CD4-positive, alpha-beta T cell treated with Interleukin-1 beta for 1 hour (primary cell): ENCODE measurements at regions not wholly inside any gene's neighbourhood (a gene's known extent, or its start where the extent isn't known, plus 50 kb on each side); places are given as distances from the start of the nearest gene placed in this dataset.

Source experiments
- DNase-seq, 2 donors: peaks; one replicate each; pipeline ENCODE4 v3.0.0-alpha.2; 2020 to 2022

- no peak for DNase-seq
Observed at GRCh38 chr16:17847234-17847795, 376.6 kb upstream of the XYLT1 start.

GRCh38 chr16:17846030-17846429, 375.3 kb upstream of the XYLT1 start:
- DNase-seq, result no peak

- DNase-seq, result no peak
Observed at GRCh38 chr16:17845031-17845430, 374.3 kb upstream of the XYLT1 start.

- DNase-seq, result no peak
Observed at GRCh38 chr16:17843905-17844304, 373.1 kb upstream of the XYLT1 start.

- no peak for DNase-seq
Observed at GRCh38 chr16:17839907-17840306, 369.1 kb upstream of the XYLT1 start.

GRCh38 chr16:17839272-17839671, 368.5 kb upstream of the XYLT1 start:
- no peak for DNase-seq

- DNase-seq, result no peak
Observed at GRCh38 chr16:17836868-17837602, 366.3 kb upstream of the XYLT1 start.

GRCh38 chr16:17835118-17835876, 364.5 kb upstream of the XYLT1 start:
- no peak for DNase-seq

GRCh38 chr16:17832738-17833137, 362.0 kb upstream of the XYLT1 start:
- no peak for DNase-seq

GRCh38 chr16:17831330-17831729, 360.6 kb upstream of the XYLT1 start:
- no peak for DNase-seq

GRCh38 chr16:17830651-17831050, 359.9 kb upstream of the XYLT1 start:
- DNase-seq, result no peak

GRCh38 chr16:17829811-17830210, 359.1 kb upstream of the XYLT1 start:
- DNase-seq, result no peak

- no peak for DNase-seq
Observed at GRCh38 chr16:17828012-17828411, 357.3 kb upstream of the XYLT1 start.

GRCh38 chr16:17827313-17827712, 356.6 kb upstream of the XYLT1 start:
- no peak for DNase-seq

- DNase-seq, result no peak
Observed at GRCh38 chr16:17817943-17818342, 347.2 kb upstream of the XYLT1 start.

- no peak for DNase-seq
Observed at GRCh38 chr16:17817260-17817659, 346.5 kb upstream of the XYLT1 start.

- DNase-seq, result no peak
Observed at GRCh38 chr16:17812771-17813170, 342.0 kb upstream of the XYLT1 start.

GRCh38 chr16:17804857-17805256, 334.1 kb upstream of the XYLT1 start:
- no peak for DNase-seq

GRCh38 chr16:17803625-17804410, 333.1 kb upstream of the XYLT1 start:
- DNase-seq, result no peak

GRCh38 chr16:17802571-17802970, 331.8 kb upstream of the XYLT1 start:
- DNase-seq, result no peak

GRCh38 chr16:17801068-17801467, 330.3 kb upstream of the XYLT1 start:
- DNase-seq, result no peak

GRCh38 chr16:17798716-17799115, 328.0 kb upstream of the XYLT1 start:
- DNase-seq, result no peak

GRCh38 chr16:17793354-17793753, 322.6 kb upstream of the XYLT1 start:
- DNase-seq, result no peak
